Gastroesophageal sphincter (tissue), 4 donors: ENCODE measurements at regions not wholly inside any gene's neighbourhood (a gene's known extent, or its start where the extent isn't known, plus 50 kb on each side); places are given as distances from the start of the nearest gene placed in this dataset.

Experiments used
- ATAC-seq: fragments of 150-250 bp; one replicate; pipeline ENCODE4 v1.9.1; 2016; ENCODE audit warnings: mild to moderate bottlenecking, moderate library complexity
- H3K27ac ChIP-seq, 4 donors: fragments of 200-600 bp; sonication (generic) in 3 of 4; 1 replicate in 3 of 4; 2 replicates in 1 of 4; pipeline ENCODE4 v1.5.1; 2016 to 2019
- H3K27me3 ChIP-seq: fragments of 200-600 bp; sonication (generic); one replicate; pipeline ENCODE4 v1.5.1; 2019
- H3K36me3 ChIP-seq, 2 donors: fragments of 200-600 bp; sonication (generic); one replicate each; pipeline ENCODE4 v1.5.1; 2019; ENCODE audit warnings: control low read depth in 1 of 2
- H3K4me1 ChIP-seq, 3 donors: fragments of 200-600 bp; sonication (generic); 1 replicate in 2 of 3; 2 replicates in 1 of 3; pipeline ENCODE4 v1.5.1; 2016 to 2019; ENCODE audit warnings: control low read depth in 2 of 3
- H3K4me3 ChIP-seq, 2 donors: fragments of 200-600 bp; sonication (generic); one replicate each; pipeline ENCODE4 v1.5.1; 2019; ENCODE audit warnings: mild to moderate bottlenecking in 1 of 2, moderate library complexity in 1 of 2
- H3K9me3 ChIP-seq, 3 donors: fragments of 200-600 bp; sonication (generic); one replicate each; pipeline ENCODE4 v1.5.1; 2017 to 2019; ENCODE audit warnings: control low read depth in 2 of 3
- CTCF ChIP-seq, 4 experiments: fragments of 200-600 bp in 2 of 4; fragments of 450-650 bp in 2 of 4; sonication (generic) in 1 of 4; IDR thresholded peaks; one replicate each; pipeline ENCODE4 v1.5.1; 2017 to 2019; ENCODE audit warnings: antibody characterized with exemption in 4 of 4, mild to moderate bottlenecking in 2 of 4, moderate library complexity in 2 of 4
- EP300 ChIP-seq: sonication (generic); formaldehyde crosslinking; IDR thresholded peaks from one replicate; pipeline ENCODE4 v1.6.1; 2017; ENCODE audit warnings: antibody characterized with exemption, mild to moderate bottlenecking
- POLR2A ChIP-seq, 2 donors: fragments of 450-650 bp; IDR thresholded peaks; one replicate each; pipeline ENCODE4 v1.6.1; 2017; ENCODE audit warnings: antibody characterized with exemption in 2 of 2, mild to moderate bottlenecking in 2 of 2, moderate library complexity in 1 of 2
- POLR2AphosphoS5 ChIP-seq: sonication (generic); formaldehyde crosslinking; IDR thresholded peaks from one replicate; pipeline ENCODE4 v1.6.1; 2017; ENCODE audit warnings: antibody characterized with exemption
- WGBS, 2 donors: methylation state at CpG; one replicate each; pipeline ENCODE4 v1.1.5; 2018; ENCODE audit warnings: low coverage in 1 of 2; 5-methylcytosine and 5-hydroxymethylcytosine counted together

GRCh38 chr11:119783466-119784400, 54.7 kb upstream of the NECTIN1 start:
- no peak for ATAC-seq
- Histone ChIP-seq H3K4me1 (peaks cover 0 to 10% (median 0%) of the 10 kb centered on the region in 3 donors), H3K27ac (no peak overlapping the region), H3K27me3 (peaks cover 24% of the 10 kb centered on the region), H3K9me3 (peaks cover 0 to 20% (median 0%) of the 10 kb centered on the region in 3 donors), H3K4me3 (no peak overlapping the region), H3K36me3 (no peaks in the 10 kb centered on the region)
- TF ChIP-seq CTCF (IDR thresholded peaks at IDR 0.05) (no peak), POLR2AphosphoS5 (no peak), POLR2A (IDR thresholded peaks at IDR 0.05) (no peak), EP300 (no peak)
- WGBS, 2 donors, result 100% methylated on average over 1 to 2 of the region's 8 CpGs

- ATAC-seq, result no peak
Observed at GRCh38 chr11:119782739-119783072, 53.7 kb upstream of the NECTIN1 start.

GRCh38 chr11:119782006-119782738, 53.2 kb upstream of the NECTIN1 start:
- Histone ChIP-seq H3K36me3 (no peaks in the 10 kb centered on the region), H3K4me1 (peaks cover 0 to 10% (median 0%) of the 10 kb centered on the region in 3 donors), H3K27ac (no peak overlapping the region), H3K9me3 (peaks cover 0 to 20% (median 0%) of the 10 kb centered on the region in 3 donors), H3K27me3 (peaks cover 14% of the 10 kb centered on the region), H3K4me3 (no peak overlapping the region)
- 79 to 86% methylated on average over 5 of the region's 19 CpGs for WGBS, 2 donors
- no peak for ATAC-seq
- no peak for TF ChIP-seq POLR2A (IDR thresholded peaks at IDR 0.05)
- TF ChIP-seq CTCF (IDR thresholded peaks at IDR 0.05), result no peak
- TF ChIP-seq POLR2AphosphoS5, result no peak
- TF ChIP-seq EP300, result no peak

More at GRCh38 chr11:119782739-119783072, 53.7 kb upstream of the NECTIN1 start:
- Histone ChIP-seq H3K27me3 (peaks cover 14% of the 10 kb centered on the region), H3K36me3 (no peaks in the 10 kb centered on the region), H3K4me3 (no peak overlapping the region), H3K9me3 (peaks cover 0 to 20% (median 0%) of the 10 kb centered on the region in 3 donors), H3K27ac (no peak overlapping the region), H3K4me1 (peaks cover 0 to 10% (median 0%) of the 10 kb centered on the region in 3 donors)
- TF ChIP-seq POLR2AphosphoS5 (no peak), CTCF (IDR thresholded peaks at IDR 0.05) (no peak), EP300 (no peak), POLR2A (IDR thresholded peaks at IDR 0.05) (no peak)
- 34% methylated on average over 6 of the region's 6 CpGs; no CpG with 5 or more reads in 1 of the 2 donors for WGBS, 2 donors

- WGBS, 2 donors, result 14 to 31% methylated on average over 1 to 2 of the region's 2 CpGs
- H3K27ac ChIP-seq, result no peak overlapping the region
- TF ChIP-seq CTCF (IDR thresholded peaks at IDR 0.05) (no peak), EP300 (no peak), POLR2A (IDR thresholded peaks at IDR 0.05) (no peak), POLR2AphosphoS5 (no peak)
- no peak overlapping the region for H3K4me3 ChIP-seq
- peaks cover 0 to 20% (median 0%) of the 10 kb centered on the region in 3 donors for H3K9me3 ChIP-seq
- H3K27me3 ChIP-seq, result peaks cover 15% of the 10 kb centered on the region
- H3K36me3 ChIP-seq, result no peaks in the 10 kb centered on the region
- no peak for ATAC-seq
- peaks cover 0 to 10% (median 0%) of the 10 kb centered on the region in 3 donors for H3K4me1 ChIP-seq
Observed at GRCh38 chr11:119780222-119780953, 51.4 kb upstream of the NECTIN1 start.
